HepG2 (cell line): ENCODE measurements at regions not wholly inside any gene's neighbourhood (a gene's known extent, or its start where the extent isn't known, plus 50 kb on each side); places are given as distances from the start of the nearest gene placed in this dataset.

Source experiments
- ATAC-seq: fragments of 200-7000 bp; cut with Tn5 transposase; 3 replicates; pipeline ENCODE4 v1.9.1; 2020; ENCODE audit warnings: mild to moderate bottlenecking, moderate library complexity
- BruUV-seq: library from RNA; stranded (reverse); fragments of 400-500 nt; replicated peaks from 2 replicates; lab custom pipeline; 2021; lab: Mats Ljungman, UMichigan
- CTCF ChIA-PET: fragments of 300-600 bp; formaldehyde crosslinking; extraction: SDS; loops from one replicate; lab custom pipeline; 2021; ENCODE audit warnings: low total read pairs, inconsistent platforms, low intra/inter-chr PET ratio; lab: Yijun Ruan, JAX
- POLR2A ChIA-PET: fragments of 350-600 bp; sonication (Branson Sonifier 250); formaldehyde crosslinking; loops from one replicate; lab custom pipeline; 2020; ENCODE audit warnings: antibody characterized with exemption, inconsistent platforms; lab: Yijun Ruan, JAX
- DNase-seq: peaks from one replicate; pipeline ENCODE4 v3.0.0-alpha.2; 2015; ENCODE audit warnings: low spot score
- FAIRE-seq: peaks from 3 replicates; lab custom pipeline; 2011; peaks lifted over from hg19 to GRCh38; lab: Jason Lieb, UNC
- H2AFZ ChIP-seq: one replicate; pipeline ENCODE4 v1.6.1; 2011; ENCODE audit warnings: low read length, inconsistent platforms
- H3K27ac ChIP-seq: fragments of 300-600 bp; 3 replicates; pipeline ENCODE4 v1.8.0; 2011; ENCODE audit warnings: mixed run types, mild to moderate bottlenecking, mixed read lengths, low read length, inconsistent platforms; ENCODE audit not compliant: insufficient read depth; ENCODE audit errors: extremely low read length
- H3K27me3 ChIP-seq, 2 experiments: fragments of 200-600 bp in 1 of 2; 2 replicates in 1 of 2; 3 replicates in 1 of 2; pipeline versions ENCODE4 v1.6.0 to v1.8.0; 2011; ENCODE audit warnings: low read length in 2 of 2, mild to moderate bottlenecking in 2 of 2, moderate library complexity in 2 of 2, inconsistent platforms in 1 of 2; ENCODE audit not compliant: insufficient read depth in 2 of 2, control insufficient read depth in 1 of 2
- H3K36me3 ChIP-seq, 2 experiments: fragments of 200-600 bp in 1 of 2; replicated peaks in 1 of 2; 2 replicates in 1 of 2; 3 replicates in 1 of 2; pipeline versions ENCODE4 v1.5.1 to v1.8.0; 2011; ENCODE audit warnings: low read length in 2 of 2, inconsistent platforms in 1 of 2; ENCODE audit not compliant: insufficient read depth in 2 of 2, control insufficient read depth in 1 of 2
- H3K4me1 ChIP-seq: 2 replicates; pipeline ENCODE4 v1.5.1; 2012; ENCODE audit warnings: low read length, inconsistent platforms; ENCODE audit not compliant: insufficient read depth
- H3K4me2 ChIP-seq: 2 replicates; pipeline ENCODE4 v1.6.0; 2011; ENCODE audit warnings: low read depth, low read length, inconsistent platforms
- H3K4me3 ChIP-seq, 3 experiments: fragments of 200-600 bp in 1 of 3; sonication (generic), shearing (Covaris generic) in 1 of 3; replicated peaks in 1 of 3; 2 replicates each; pipeline ENCODE4 v1.5.1; 2011 to 2016; ENCODE audit warnings: low read length in 3 of 3, inconsistent platforms in 2 of 3, low read depth in 2 of 3, mild to moderate bottlenecking in 2 of 3, control low read depth in 1 of 3, mixed read lengths in 1 of 3; ENCODE audit not compliant: insufficient read depth in 1 of 3
- H3K79me2 ChIP-seq: one replicate; pipeline ENCODE4 v1.6.1; 2011; ENCODE audit warnings: low read length, inconsistent platforms; ENCODE audit not compliant: insufficient read depth
- H3K9ac ChIP-seq: 2 replicates; pipeline ENCODE4 v1.6.0; 2011; ENCODE audit warnings: mild to moderate bottlenecking, low read depth, low read length, inconsistent platforms; ENCODE audit not compliant: insufficient read depth
- H3K9me3 ChIP-seq: 2 replicates; pipeline ENCODE4 v1.5.1; 2012; ENCODE audit warnings: mild to moderate bottlenecking, low read length
- H4K20me1 ChIP-seq: 2 replicates; pipeline ENCODE4 v1.6.0; 2011; ENCODE audit warnings: inconsistent platforms, mild to moderate bottlenecking, low read length, moderate library complexity; ENCODE audit not compliant: insufficient read depth
- ARNTL ChIP-seq: sonication (generic); formaldehyde crosslinking; IDR thresholded peaks from 2 replicates; pipeline ENCODE4 v1.4.0; 2020; ENCODE audit warnings: mild to moderate bottlenecking, missing genetic modification reagents
- ATAD3A ChIP-seq: sonication (generic); formaldehyde crosslinking; IDR thresholded peaks from 2 replicates; pipeline ENCODE4 v1.4.0; 2020; ENCODE audit warnings: missing genetic modification reagents
- CHD2 ChIP-seq: IDR thresholded peaks from 2 replicates; pipeline ENCODE4 v1.6.1; 2011; ENCODE audit warnings: low read depth, low read length, improper control_type of control experiment
- GPN1 ChIP-seq: sonication (generic); formaldehyde crosslinking; IDR thresholded peaks from 2 replicates; pipeline ENCODE4 v1.5.1; 2020; ENCODE audit warnings: missing genetic modification reagents, borderline replicate concordance
- HNF4G ChIP-seq, 2 experiments: sonication (generic) in 1 of 2; formaldehyde crosslinking in 1 of 2; IDR thresholded peaks; 2 replicates each; pipeline versions ENCODE4 v1.4.0 to v1.6.1; 2011 to 2020; ENCODE audit warnings: borderline replicate concordance in 2 of 2, low read depth in 2 of 2, mild to moderate bottlenecking in 2 of 2, low read length in 1 of 2, missing genetic modification reagents in 1 of 2, moderate library complexity in 1 of 2
- IKZF1 ChIP-seq: fragments of 450-650 bp; IDR thresholded peaks from 2 replicates; pipeline ENCODE4 v1.7.1; 2016
- IKZF4 ChIP-seq: sonication (generic); formaldehyde crosslinking; IDR thresholded peaks from 2 replicates; pipeline ENCODE4 v1.5.1; 2020; ENCODE audit warnings: borderline replicate concordance, mild to moderate bottlenecking, low read depth, missing genetic modification reagents; ENCODE audit errors: not compliant biosample characterization
- PAX8 ChIP-seq: sonication (generic); formaldehyde crosslinking; IDR thresholded peaks from 2 replicates; pipeline ENCODE4 v1.8.0; 2022; ENCODE audit warnings: mild to moderate bottlenecking, missing genetic modification reagents, borderline replicate concordance
- RFX3 ChIP-seq: IDR thresholded peaks from 2 replicates; pipeline ENCODE4 v1.6.1; 2016; ENCODE audit warnings: missing biosample characterization, missing genetic modification reagents
- SALL2 ChIP-seq: sonication (generic); formaldehyde crosslinking; IDR thresholded peaks from 2 replicates; pipeline ENCODE4 v1.8.1; 2023; ENCODE audit warnings: mild to moderate bottlenecking, missing genetic modification reagents, inconsistent platforms
- SOX5 ChIP-seq: IDR thresholded peaks from 2 replicates; pipeline ENCODE4 v1.6.1; 2016; ENCODE audit warnings: borderline replicate concordance
- ZEB1 ChIP-seq: IDR thresholded peaks from 2 replicates; pipeline ENCODE4 v1.6.1; 2012; ENCODE audit warnings: mild to moderate bottlenecking, low read depth, inconsistent platforms; ENCODE audit not compliant: insufficient replicate concordance
- ZNF225 ChIP-seq: sonication (generic); formaldehyde crosslinking; IDR thresholded peaks from 2 replicates; pipeline ENCODE4 v1.4.0; 2020; ENCODE audit warnings: mild to moderate bottlenecking, missing genetic modification reagents
- ZNF446 ChIP-seq: sonication (generic); formaldehyde crosslinking; IDR thresholded peaks from 2 replicates; pipeline ENCODE4 v1.5.0; 2020; ENCODE audit warnings: mild to moderate bottlenecking, missing genetic modification reagents
- ZNF546 ChIP-seq: sonication (generic); formaldehyde crosslinking; conservative IDR thresholded peaks from 2 replicates; pipeline ENCODE4 v1.8.1; 2023; ENCODE audit warnings: mild to moderate bottlenecking, missing genetic modification reagents
- ZNF652 ChIP-seq: IDR thresholded peaks from 2 replicates; pipeline ENCODE4 v1.6.1; 2016; ENCODE audit warnings: low read depth, borderline replicate concordance
- ZNF75D ChIP-seq: sonication (generic); formaldehyde crosslinking; IDR thresholded peaks from 2 replicates; pipeline ENCODE4 v1.8.1; 2023; ENCODE audit warnings: missing genetic modification reagents, mild to moderate bottlenecking, borderline replicate concordance
- ZNF766 ChIP-seq: sonication (generic); formaldehyde crosslinking; IDR thresholded peaks from 2 replicates; pipeline ENCODE4 v1.5.0; 2020; ENCODE audit warnings: missing genetic modification reagents, borderline replicate concordance
- ZNF878 ChIP-seq: sonication (generic); formaldehyde crosslinking; IDR thresholded peaks from 2 replicates; pipeline ENCODE4 v1.8.1; 2023; ENCODE audit warnings: mild to moderate bottlenecking, missing genetic modification reagents, moderate library complexity
- WGBS: methylation state at CpG from one replicate; pipeline ENCODE4 v1.1.6; 2017; ENCODE audit warnings: low lambda C conversion rate; 5-methylcytosine and 5-hydroxymethylcytosine counted together
- in situ Hi-C: cut with HindIII; loops from 2 replicates; pipeline ENCODE4 v1.10.0; 2017; ENCODE audit warnings: low pct_unique_long_range_greater_than_20kb; ENCODE audit not compliant: extremely low pct_ligation_motif_present
- intact Hi-C: fragments of 100-400 bp; cut with micrococcal nuclease; formaldehyde crosslinking; loops from one replicate; pipeline ENCODE4 v1.10.0; 2022; ENCODE audit not compliant: unreplicated experiment
- TF ChIP-seq, protein P1 (sequence below): sonication (generic); formaldehyde crosslinking; IDR thresholded peaks from 2 replicates; pipeline ENCODE4 v1.5.0; 2020; ENCODE audit warnings: mild to moderate bottlenecking, missing genetic modification reagents

- intact Hi-C loops, result no loop called here
- H2AFZ ChIP-seq, result no peak overlapping the region
- no peaks in the 10 kb centered on the region for H3K9me3 ChIP-seq
- FAIRE-seq (no peak), DNase-seq (no peak)
- no peaks in the 10 kb centered on the region for H3K36me3 ChIP-seq
- no peaks in the 10 kb centered on the region for H3K27me3 ChIP-seq
- H3K79me2 ChIP-seq, result no peaks in the 10 kb centered on the region
- H3K4me2 ChIP-seq, result no peak overlapping the region
- H3K27ac ChIP-seq, result no peak overlapping the region
- TF ChIP-seq ZNF546 (no peak), ZNF652 (CRISPR knock-in tag) (no peak), ZNF446 (CRISPR knock-in tag) (no peak), ARNTL (CRISPR knock-in tag) (no peak), ATAD3A (CRISPR knock-in tag) (no peak), ZNF225 (no peak), IKZF4 (no peak), HNF4G (IDR thresholded peaks at IDR 0.05; ENCODE audit: borderline replicate concordance, low read depth, low read length) (no peak), HNF4G (CRISPR knock-in tag; IDR thresholded peaks at IDR 0.05; ENCODE audit: borderline replicate concordance, low read depth) (no peak), PAX8 (CRISPR knock-in tag) (no peak), ZNF766 (CRISPR knock-in tag) (no peak), IKZF1 (no peak), ZNF878 (no peak), RFX3 (CRISPR knock-in tag) (no peak), CHD2 (no peak), ZNF75D (CRISPR knock-in tag) (no peak), SALL2 (CRISPR knock-in tag) (no peak), SOX5 (CRISPR knock-in tag) (no peak), ZEB1 (no peak), GPN1 (CRISPR knock-in tag) (no peak)
- TF ChIP-seq, protein P1, sequence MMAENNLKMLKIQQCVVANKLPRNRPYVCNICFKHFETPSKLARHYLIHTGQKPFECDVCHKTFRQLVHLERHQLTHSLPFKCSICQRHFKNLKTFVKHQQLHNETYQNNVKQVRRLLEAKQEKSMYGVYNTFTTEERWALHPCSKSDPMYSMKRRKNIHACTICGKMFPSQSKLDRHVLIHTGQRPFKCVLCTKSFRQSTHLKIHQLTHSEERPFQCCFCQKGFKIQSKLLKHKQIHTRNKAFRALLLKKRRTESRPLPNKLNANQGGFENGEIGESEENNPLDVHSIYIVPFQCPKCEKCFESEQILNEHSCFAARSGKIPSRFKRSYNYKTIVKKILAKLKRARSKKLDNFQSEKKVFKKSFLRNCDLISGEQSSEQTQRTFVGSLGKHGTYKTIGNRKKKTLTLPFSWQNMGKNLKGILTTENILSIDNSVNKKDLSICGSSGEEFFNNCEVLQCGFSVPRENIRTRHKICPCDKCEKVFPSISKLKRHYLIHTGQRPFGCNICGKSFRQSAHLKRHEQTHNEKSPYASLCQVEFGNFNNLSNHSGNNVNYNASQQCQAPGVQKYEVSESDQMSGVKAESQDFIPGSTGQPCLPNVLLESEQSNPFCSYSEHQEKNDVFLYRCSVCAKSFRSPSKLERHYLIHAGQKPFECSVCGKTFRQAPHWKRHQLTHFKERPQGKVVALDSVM (CRISPR knock-in tag), result no peak
- TF ChIP-seq, all 625 proteins: peak for 0
- Histone ChIP-seq H4K20me1 (no peaks in the 10 kb centered on the region), H3K4me3 (no peak overlapping the region), H3K4me1 (no peaks in the 10 kb centered on the region), H3K9ac (no peak overlapping the region)
- no TSS peak for BruUV-seq
- POLR2A ChIA-PET, result no interaction called here
- ATAC-seq, result no peak; the same call in 1 of the 3 replicates
- CTCF ChIA-PET, result no interaction called here
- in situ Hi-C loops, result no loop called here
- WGBS, result under 1% methylated on average over 3 of the region's 3 CpGs
Measured at GRCh38 chr6:66993272-66993671, 1286.2 kb upstream of the EYS start.
